Fibroblast of mammary gland (primary cell): ENCODE measurements at regions not wholly inside any gene's neighbourhood (a gene's known extent, or its start where the extent isn't known, plus 50 kb on each side); places are given as distances from the start of the nearest gene placed in this dataset.

ENCODE experiments used
- DNase-seq: peaks from one replicate; pipeline ENCODE4 v3.0.0-alpha.2; 2010; ENCODE audit warnings: low read depth
- H3K4me3 ChIP-seq: 2 replicates; pipeline ENCODE4 v1.5.1; 2011; ENCODE audit warnings: low read depth, mild to moderate bottlenecking, low read length, moderate library complexity; ENCODE audit not compliant: control insufficient read depth
- CTCF ChIP-seq: conservative IDR thresholded peaks from 2 replicates; pipeline ENCODE4 v1.5.1; 2011; ENCODE audit warnings: low read depth, low read length, inconsistent platforms; ENCODE audit not compliant: control insufficient read depth, insufficient read depth

GRCh38 chr12:4099276-4099675 lies 174.3 kb upstream of the CCND2 start:
- no peak for DNase-seq
- H3K4me3 ChIP-seq, result no peak overlapping the region
- TF ChIP-seq CTCF, result no peak

- TF ChIP-seq CTCF, result no peak
- H3K4me3 ChIP-seq, result no peak overlapping the region
- no peak for DNase-seq
These were observed 182.4 kb upstream of the CCND2 start for GRCh38 chr12:4091016-4091743.

- DNase-seq, result no peak
- no peak for TF ChIP-seq CTCF
- H3K4me3 ChIP-seq, result no peak overlapping the region
These were observed 183.6 kb upstream of the CCND2 start for GRCh38 chr12:4089956-4090355.

- no peak for TF ChIP-seq CTCF
- H3K4me3 ChIP-seq, result no peak overlapping the region
- DNase-seq, result peak; percentile 14
These were observed 184.4 kb upstream of the CCND2 start for GRCh38 chr12:4089121-4089606.

- no peak for TF ChIP-seq CTCF
- no peak for DNase-seq
- no peak overlapping the region for H3K4me3 ChIP-seq
These were observed 185.1 kb upstream of the CCND2 start for GRCh38 chr12:4088451-4088850.

- H3K4me3 ChIP-seq, result no peak overlapping the region
These were observed 187.1 kb upstream of the CCND2 start for GRCh38 chr12:4086481-4086880.

More at GRCh38 chr12:4086481-4086880, 187.1 kb upstream of the CCND2 start:
- no peak for DNase-seq
- no peak for TF ChIP-seq CTCF
